Suprapubic skin (tissue), 4 donors: ENCODE measurements at regions not wholly inside any gene's neighbourhood (a gene's known extent, or its start where the extent isn't known, plus 50 kb on each side); places are given as distances from the start of the nearest gene placed in this dataset.

Source experiments
- CTCF ChIP-seq, 2 donors: fragments of 200-600 bp in 1 of 2; fragments of 450-650 bp in 1 of 2; sonication (generic) in 1 of 2; IDR thresholded peaks; one replicate each; pipeline ENCODE4 v1.5.1; 2016 to 2019; ENCODE audit warnings: antibody characterized with exemption in 2 of 2, mild to moderate bottlenecking in 1 of 2, moderate library complexity in 1 of 2
- EP300 ChIP-seq: sonication (generic); formaldehyde crosslinking; IDR thresholded peaks from one replicate; pipeline ENCODE4 v1.6.1; 2017; ENCODE audit warnings: antibody characterized with exemption
- POLR2A ChIP-seq, 2 donors: fragments of 450-650 bp; IDR thresholded peaks; one replicate each; pipeline ENCODE4 v1.6.1; 2017; ENCODE audit warnings: antibody characterized with exemption in 2 of 2, mild to moderate bottlenecking in 2 of 2, moderate library complexity in 2 of 2
- POLR2AphosphoS5 ChIP-seq, 3 donors: sonication (generic); formaldehyde crosslinking; IDR thresholded peaks; one replicate each; pipeline ENCODE4 v1.6.1; 2017; ENCODE audit warnings: antibody characterized with exemption in 3 of 3

GRCh38 chr1:96296991-96297390 is 424.6 kb upstream of the PTBP2 start:
- no peak for TF ChIP-seq POLR2AphosphoS5 (IDR thresholded peaks at IDR 0.05)
- no peak for TF ChIP-seq CTCF (IDR thresholded peaks at IDR 0.05)
- no peak for TF ChIP-seq EP300
- TF ChIP-seq POLR2A (IDR thresholded peaks at IDR 0.05), result no peak
